Kidney (tissue), 13 donors: ENCODE measurements at regions not wholly inside any gene's neighbourhood (a gene's known extent, or its start where the extent isn't known, plus 50 kb on each side); places are given as distances from the start of the nearest gene placed in this dataset.

Experiments
- DNase-seq, 5 donors: peaks; one replicate each; pipeline ENCODE4 v3.0.0-alpha.2; 2013 to 2020
- FAIRE-seq: peaks from 2 replicates; lab custom pipeline; 2012; peaks lifted over from hg19 to GRCh38; lab: Jason Lieb, UNC
- H3K27ac ChIP-seq, 2 donors: one replicate each; pipeline ENCODE4 v1.7.0; 2013; ENCODE audit warnings: low read depth in 2 of 2, low read length in 2 of 2, inconsistent platforms in 1 of 2
- H3K27me3 ChIP-seq: one replicate; pipeline ENCODE4 v1.7.1; 2013; ENCODE audit warnings: low read length, inconsistent platforms; ENCODE audit not compliant: control insufficient read depth, insufficient read depth
- H3K36me3 ChIP-seq, 3 donors: one replicate each; pipeline versions ENCODE4 v1.7.0 to v1.7.1; 2013; ENCODE audit warnings: low read length in 3 of 3, control low read depth in 1 of 3, inconsistent platforms in 1 of 3; ENCODE audit not compliant: insufficient read depth in 3 of 3, control insufficient read depth in 2 of 3
- H3K4me1 ChIP-seq, 3 donors: one replicate each; pipeline versions ENCODE4 v1.7.0 to v1.7.1; 2013; ENCODE audit warnings: low read length in 3 of 3, inconsistent platforms in 1 of 3, low read depth in 1 of 3; ENCODE audit not compliant: control insufficient read depth in 2 of 3, insufficient read depth in 2 of 3
- H3K4me3 ChIP-seq, 3 donors: one replicate each; pipeline versions ENCODE4 v1.7.0 to v1.8.1; 2013; ENCODE audit warnings: low read length in 3 of 3, control low read depth in 1 of 3, inconsistent platforms in 1 of 3
- H3K9ac ChIP-seq, 3 donors: one replicate each; pipeline versions ENCODE4 v1.7.0 to v1.7.1; 2013; ENCODE audit warnings: low read length in 3 of 3, control low read depth in 1 of 3, inconsistent platforms in 1 of 3
- H3K9me3 ChIP-seq, 3 donors: one replicate each; pipeline versions ENCODE4 v1.7.0 to v1.7.1; 2013; ENCODE audit warnings: low read length in 3 of 3, control low read depth in 1 of 3, inconsistent platforms in 1 of 3; ENCODE audit not compliant: control insufficient read depth in 2 of 3, insufficient read depth in 1 of 3
- intact Hi-C: fragments of 100-400 bp; cut with DNase I; formaldehyde crosslinking; loops from one replicate; pipeline ENCODE4 v1.11.1; 2022
- TF ChIP-seq, protein P1 (sequence below): IDR thresholded peaks from 3 replicates; pipeline ENCODE4 v1.5.1; 2012; ENCODE audit warnings: mild to moderate bottlenecking, moderate library complexity, borderline replicate concordance; ENCODE audit not compliant: insufficient read depth; ENCODE audit errors: extremely low read depth
- donor health status: control.
- donor health status: control.
- donor health status: control.
- donor health status: control.
- donor health status: control.
- donor health status: DM: yes; HTN: yes; CAD: no.
- donor health status: Normal renal cell carcinoma (clear cell type).

DNA sequence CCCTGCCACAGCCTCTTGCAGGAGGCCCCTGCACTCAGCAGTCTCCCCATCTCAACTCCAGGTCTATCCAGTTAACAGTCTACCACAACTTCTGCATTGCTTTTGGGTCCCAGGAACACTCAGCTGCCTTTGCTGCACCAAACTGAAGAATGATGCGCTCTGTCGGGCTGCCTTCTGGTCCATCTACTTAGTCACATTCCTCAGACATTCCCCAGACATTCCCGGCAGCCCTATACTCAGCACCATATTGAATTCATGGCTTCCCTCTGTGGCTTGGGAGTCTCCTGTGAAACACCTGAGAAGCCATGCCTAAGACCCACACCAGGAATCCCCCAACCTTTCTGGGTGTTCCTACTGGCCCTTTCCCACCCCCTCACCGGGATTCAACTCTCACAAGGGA lies 99.6 kb upstream of the COL21A1 start:
- H3K4me1 ChIP-seq, result no peaks in the 10 kb centered on the region
- no peak overlapping the region for H3K4me3 ChIP-seq
- TF ChIP-seq, protein P1, sequence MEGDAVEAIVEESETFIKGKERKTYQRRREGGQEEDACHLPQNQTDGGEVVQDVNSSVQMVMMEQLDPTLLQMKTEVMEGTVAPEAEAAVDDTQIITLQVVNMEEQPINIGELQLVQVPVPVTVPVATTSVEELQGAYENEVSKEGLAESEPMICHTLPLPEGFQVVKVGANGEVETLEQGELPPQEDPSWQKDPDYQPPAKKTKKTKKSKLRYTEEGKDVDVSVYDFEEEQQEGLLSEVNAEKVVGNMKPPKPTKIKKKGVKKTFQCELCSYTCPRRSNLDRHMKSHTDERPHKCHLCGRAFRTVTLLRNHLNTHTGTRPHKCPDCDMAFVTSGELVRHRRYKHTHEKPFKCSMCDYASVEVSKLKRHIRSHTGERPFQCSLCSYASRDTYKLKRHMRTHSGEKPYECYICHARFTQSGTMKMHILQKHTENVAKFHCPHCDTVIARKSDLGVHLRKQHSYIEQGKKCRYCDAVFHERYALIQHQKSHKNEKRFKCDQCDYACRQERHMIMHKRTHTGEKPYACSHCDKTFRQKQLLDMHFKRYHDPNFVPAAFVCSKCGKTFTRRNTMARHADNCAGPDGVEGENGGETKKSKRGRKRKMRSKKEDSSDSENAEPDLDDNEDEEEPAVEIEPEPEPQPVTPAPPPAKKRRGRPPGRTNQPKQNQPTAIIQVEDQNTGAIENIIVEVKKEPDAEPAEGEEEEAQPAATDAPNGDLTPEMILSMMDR, result no peak
- DNase-seq, result no peak
- no peak for FAIRE-seq
- H3K36me3 ChIP-seq, result no peaks in the 10 kb centered on the region
- no peak overlapping the region for H3K27ac ChIP-seq
- H3K9ac ChIP-seq, result no peak overlapping the region
- intact Hi-C loops, result no loop called here
- no peaks in the 10 kb centered on the region for H3K9me3 ChIP-seq
- no peaks in the 10 kb centered on the region for H3K27me3 ChIP-seq

DNA sequence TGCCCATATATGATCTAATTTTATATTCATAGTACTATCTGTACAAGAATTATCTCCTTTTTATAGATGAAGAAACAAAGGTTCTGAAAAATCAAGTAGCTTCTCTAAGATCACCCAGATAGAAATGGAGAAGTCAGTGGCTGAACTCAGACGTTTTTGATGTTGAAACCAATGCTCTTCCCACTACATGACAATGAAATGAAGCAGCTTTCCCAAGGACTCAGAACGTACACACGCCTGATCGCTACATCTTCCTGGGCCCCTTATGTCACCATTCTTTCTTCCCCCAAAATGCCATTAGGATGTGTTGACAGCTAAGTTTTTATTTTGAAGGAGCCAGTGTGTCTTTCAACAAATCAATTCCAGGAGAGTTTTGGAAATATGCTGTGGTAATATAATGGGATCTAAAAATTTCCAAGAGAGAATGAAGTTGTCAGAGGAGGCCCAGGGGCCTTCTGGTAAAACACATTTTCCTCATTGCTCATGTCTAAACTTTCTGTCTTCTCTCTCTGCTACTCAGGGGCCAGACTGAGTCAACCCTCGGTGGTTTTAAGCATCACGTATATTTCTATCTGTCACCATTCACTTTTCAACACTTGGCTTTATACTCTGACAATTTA lies 98.1 kb upstream of the COL21A1 start:
- no peaks in the 10 kb centered on the region for H3K36me3 ChIP-seq
- H3K4me3 ChIP-seq, result no peak overlapping the region
- FAIRE-seq, result no peak
- no peaks in the 10 kb centered on the region for H3K9me3 ChIP-seq
- no peak for DNase-seq
- intact Hi-C loops, result no loop called here
- no peaks in the 10 kb centered on the region for H3K4me1 ChIP-seq
- no peak overlapping the region for H3K27ac ChIP-seq
- H3K27me3 ChIP-seq, result no peaks in the 10 kb centered on the region
- H3K9ac ChIP-seq, result no peak overlapping the region
- TF ChIP-seq, protein P1, result no peak

DNA sequence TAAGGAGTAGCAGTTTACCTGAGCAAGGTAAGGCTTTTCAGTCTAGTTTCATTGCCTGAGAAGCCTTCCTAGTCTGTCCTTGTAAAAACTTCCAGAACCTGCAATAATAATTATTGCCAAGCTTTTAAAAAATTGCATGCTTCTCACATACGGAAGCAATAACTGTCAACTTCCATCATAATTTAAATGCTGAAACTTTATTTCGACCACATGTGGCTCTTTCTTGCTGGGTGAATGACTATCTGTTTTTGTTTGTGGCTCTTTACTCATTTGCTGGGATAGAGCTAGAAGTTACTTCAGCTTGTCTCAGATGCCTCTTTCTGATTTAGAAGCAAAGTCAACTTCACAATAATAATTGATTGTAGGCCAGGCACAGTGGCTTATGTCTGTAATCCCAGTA lies 95.9 kb upstream of the COL21A1 start:
- no peak for FAIRE-seq
- TF ChIP-seq, protein P1, result no peak

DNA sequence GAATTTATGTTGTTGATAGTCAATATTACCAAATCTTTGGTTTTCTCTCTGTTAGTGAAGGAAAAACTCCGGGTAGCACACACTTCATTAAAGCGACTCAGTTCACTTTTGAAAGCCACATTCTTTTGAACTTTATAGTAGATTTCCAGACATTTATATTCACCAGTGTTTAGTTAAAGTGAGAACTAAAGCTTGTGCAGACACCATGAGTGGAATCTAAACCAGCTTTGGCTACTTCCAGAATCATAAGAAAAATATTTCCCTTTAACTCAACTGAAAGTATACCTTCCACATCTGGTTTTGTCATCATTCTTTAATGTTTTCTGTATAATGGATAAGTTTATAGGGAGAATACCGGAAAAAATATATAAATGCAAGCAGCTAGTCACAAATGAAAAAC lies 92.1 kb upstream of the COL21A1 start:
- TF ChIP-seq, protein P1, result no peak
- no peak overlapping the region for H3K9ac ChIP-seq
- DNase-seq (no peak), FAIRE-seq (no peak)
- H3K9me3 ChIP-seq, result no peaks in the 10 kb centered on the region
- H3K27me3 ChIP-seq, result no peaks in the 10 kb centered on the region
- H3K27ac ChIP-seq, result no peak overlapping the region
- H3K4me3 ChIP-seq, result no peak overlapping the region
- H3K36me3 ChIP-seq, result no peaks in the 10 kb centered on the region
- intact Hi-C loops, result no loop called here
- no peaks in the 10 kb centered on the region for H3K4me1 ChIP-seq

More for the DNA sequence above, 95.9 kb upstream of the COL21A1 start:
- Histone ChIP-seq H3K36me3 (no peaks in the 10 kb centered on the region), H3K4me1 (no peaks in the 10 kb centered on the region), H3K27me3 (no peaks in the 10 kb centered on the region), H3K9ac (no peak overlapping the region), H3K27ac (no peak overlapping the region), H3K9me3 (no peaks in the 10 kb centered on the region), H3K4me3 (no peak overlapping the region)
- DNase-seq, result no peak
- intact Hi-C loops, result no loop called here
